Spleen (tissue), 11 donors: ENCODE measurements at regions not wholly inside any gene's neighbourhood (a gene's known extent, or its start where the extent isn't known, plus 50 kb on each side); places are given as distances from the start of the nearest gene placed in this dataset.

ENCODE experiments used
- DNase-seq: peaks from one replicate; pipeline ENCODE4 v3.0.0-alpha.2; 2020
- H3K27ac ChIP-seq, 8 donors: fragments of 200-600 bp; sonication (generic) in 7 of 8; 1 replicate in 4 of 8; 2 replicates in 4 of 8; pipeline versions ENCODE4 v1.5.0 to v1.8.0; 2016 to 2021; ENCODE audit warnings: inconsistent platforms in 4 of 8, mild to moderate bottlenecking in 4 of 8, moderate library complexity in 1 of 8
- H3K27me3 ChIP-seq, 7 donors: fragments of 200-600 bp; sonication (generic) in 6 of 7; replicated peaks in 1 of 7; 1 replicate in 4 of 7; 2 replicates in 3 of 7; pipeline versions ENCODE4 v1.5.0 to v1.8.0; 2016 to 2021; ENCODE audit warnings: inconsistent platforms in 3 of 7, mild to moderate bottlenecking in 1 of 7
- H3K36me3 ChIP-seq, 6 donors: fragments of 200-600 bp; sonication (generic) in 5 of 6; 1 replicate in 4 of 6; 2 replicates in 2 of 6; pipeline versions ENCODE4 v1.5.0 to v1.8.0; 2016 to 2021; ENCODE audit warnings: inconsistent platforms in 2 of 6
- H3K4me1 ChIP-seq, 6 donors: fragments of 200-600 bp; sonication (generic) in 5 of 6; 1 replicate in 3 of 6; 2 replicates in 3 of 6; pipeline versions ENCODE4 v1.5.0 to v1.8.0; 2016 to 2021; ENCODE audit warnings: inconsistent platforms in 3 of 6
- H3K4me3 ChIP-seq, 8 donors: fragments of 200-600 bp; sonication (generic) in 7 of 8; 1 replicate in 4 of 8; 2 replicates in 4 of 8; pipeline versions ENCODE4 v1.5.0 to v1.8.0; 2016 to 2021; ENCODE audit warnings: inconsistent platforms in 4 of 8, mild to moderate bottlenecking in 4 of 8, moderate library complexity in 2 of 8
- H3K9me3 ChIP-seq, 8 donors: fragments of 200-600 bp; sonication (generic) in 7 of 8; 1 replicate in 4 of 8; 2 replicates in 4 of 8; pipeline versions ENCODE4 v1.5.0 to v1.8.0; 2016 to 2021; ENCODE audit warnings: inconsistent platforms in 4 of 8
- CTCF ChIP-seq, 11 experiments: fragments of 200-600 bp in 7 of 11; fragments of 450-650 bp in 4 of 11; sonication (generic) in 4 of 11; IDR thresholded peaks in 8 of 11; conservative IDR thresholded peaks in 3 of 11; 1 replicate in 7 of 11; 2 replicates in 4 of 11; pipeline versions ENCODE4 v1.4.0 to v1.8.0; 2016 to 2021; ENCODE audit warnings: antibody characterized with exemption in 11 of 11, inconsistent platforms in 4 of 11, mild to moderate bottlenecking in 1 of 11
- POLR2A ChIP-seq, 3 donors: fragments of 450-650 bp; IDR thresholded peaks; one replicate each; pipeline ENCODE4 v1.5.1; 2017; ENCODE audit warnings: antibody characterized with exemption in 3 of 3, mild to moderate bottlenecking in 1 of 3
- POLR2AphosphoS5 ChIP-seq, 3 donors: sonication (generic); formaldehyde crosslinking; IDR thresholded peaks; one replicate each; pipeline ENCODE4 v1.5.1; 2017; ENCODE audit warnings: antibody characterized with exemption in 3 of 3
- WGBS, 5 donors: extraction: QIAGEN DNeasy Blood & Tissue Kit in 3 of 5; methylation state at CpG; one replicate each; pipeline versions ENCODE4 v1.1.5 to v1.1.7; 2013 to 2018; 5-methylcytosine and 5-hydroxymethylcytosine counted together
- intact Hi-C: fragments of 100-400 bp; cut with DNase I; formaldehyde crosslinking; loops from one replicate; pipeline ENCODE4 v1.15.0; 2023; ENCODE audit warnings: low total_unique reads
- donor health status: healthy with polysubstance abuse.
- donor health status: DM: no; HTN: no; CAD: no; lungs with moderate emphysema.
- donor health status: DM: no; HTN: no; CAD: no.
- donor health status: Bipolar disorder and iron deficiency.
- donor health status: healthy.
- donor health status: DM: no; HTN: no; CAD: no.
- donor health status: DM: yes; HTN: yes; CAD: no.

- Histone ChIP-seq H3K27ac (no peak overlapping the region), H3K27me3 (no peaks in the 10 kb centered on the region)
- WGBS, 5 donors = 57 to 69% (median 59%) methylated on average over 5 of the region's 5 CpGs
These were observed 76.5 kb downstream of the OR13A1 start for GRCh38 chr10:45238896-45239295.

GRCh38 chr10:45239642-45240041, 75.8 kb downstream of the OR13A1 start:
- intact Hi-C loops = no loop called here
- H3K36me3 ChIP-seq = no peaks in the 10 kb centered on the region
- TF ChIP-seq POLR2AphosphoS5 (IDR thresholded peaks at IDR 0.05) = no peak
- no peak for TF ChIP-seq POLR2A (IDR thresholded peaks at IDR 0.05)
- no peak for TF ChIP-seq CTCF (IDR thresholded peaks at IDR 0.05 in 8 of 11, conservative IDR thresholded peaks at IDR 0.05 in 3 of 11)
- H3K4me3 ChIP-seq = no peak overlapping the region
- no peak for DNase-seq
- WGBS, 5 donors = 64 to 73% (median 68%) methylated on average over 11 of the region's 11 CpGs
- H3K9me3 ChIP-seq = no peaks in the 10 kb centered on the region
- no peaks in the 10 kb centered on the region for H3K27me3 ChIP-seq
- H3K4me1 ChIP-seq = peaks cover 0 to 9% (median 4%) of the 10 kb centered on the region in 6 donors
- no peak overlapping the region for H3K27ac ChIP-seq

More at GRCh38 chr10:45238896-45239295, 76.5 kb downstream of the OR13A1 start:
- Histone ChIP-seq H3K4me1 (peaks cover 0 to 9% (median 4%) of the 10 kb centered on the region in 6 donors), H3K4me3 (no peak overlapping the region), H3K36me3 (no peaks in the 10 kb centered on the region), H3K9me3 (no peaks in the 10 kb centered on the region)
- DNase-seq = no peak
- intact Hi-C loops = no loop called here
- TF ChIP-seq POLR2AphosphoS5 (IDR thresholded peaks at IDR 0.05) (no peak), CTCF (IDR thresholded peaks at IDR 0.05 in 8 of 11, conservative IDR thresholded peaks at IDR 0.05 in 3 of 11) (no peak), POLR2A (IDR thresholded peaks at IDR 0.05) (no peak)

- TF ChIP-seq POLR2A (IDR thresholded peaks at IDR 0.05) (no peak), CTCF (IDR thresholded peaks at IDR 0.05 in 8 of 11, conservative IDR thresholded peaks at IDR 0.05 in 3 of 11) (no peak), POLR2AphosphoS5 (IDR thresholded peaks at IDR 0.05) (no peak)
- WGBS, 5 donors = 42 to 60% (median 51%) methylated on average over 9 of the region's 9 CpGs
- no peaks in the 10 kb centered on the region for H3K9me3 ChIP-seq
- H3K36me3 ChIP-seq = no peaks in the 10 kb centered on the region
- no peaks in the 10 kb centered on the region for H3K4me1 ChIP-seq
- no peaks in the 10 kb centered on the region for H3K27me3 ChIP-seq
- no peak overlapping the region for H3K4me3 ChIP-seq
- intact Hi-C loops = no loop called here
- no peak for DNase-seq
- no peak overlapping the region for H3K27ac ChIP-seq
These were observed 73.4 kb downstream of the OR13A1 start for GRCh38 chr10:45241865-45242520.

- intact Hi-C loops = no loop called here
- H3K36me3 ChIP-seq = no peaks in the 10 kb centered on the region
- TF ChIP-seq POLR2A (IDR thresholded peaks at IDR 0.05) (no peak), POLR2AphosphoS5 (IDR thresholded peaks at IDR 0.05) (no peak), CTCF (IDR thresholded peaks at IDR 0.05 in 8 of 11, conservative IDR thresholded peaks at IDR 0.05 in 3 of 11) (no peak)
- H3K27ac ChIP-seq = no peak overlapping the region
- no peaks in the 10 kb centered on the region for H3K27me3 ChIP-seq
- DNase-seq = no peak
- no peaks in the 10 kb centered on the region for H3K9me3 ChIP-seq
- no peaks in the 10 kb centered on the region for H3K4me1 ChIP-seq
- H3K4me3 ChIP-seq = no peak overlapping the region
- 58 to 83% (median 72%) methylated on average over 2 of the region's 2 CpGs for WGBS, 5 donors
These were observed 72.1 kb downstream of the OR13A1 start for GRCh38 chr10:45243261-45243660.
